ENCODE measurements at regions not wholly inside any gene's neighbourhood (a gene's known extent, or its start where the extent isn't known, plus 50 kb on each side); places are given as distances from the start of the nearest gene placed in this dataset.
A peak's percentile ranks its signal among the peaks of the same experiment; 100 is the strongest.

GRCh38 chr16:73888840-73889490 lies 407.6 kb upstream of the PSMD7 start:
- FAIRE-seq (no peak), DNase-seq (ENCODE audit: insufficient read length, low spot score) (no peak)

- DNase-seq (ENCODE audit: insufficient read length, low spot score) (no peak), FAIRE-seq (no peak)
These were observed 408.7 kb upstream of the PSMD7 start for GRCh38 chr16:73887911-73888310.

- DNase-seq (ENCODE audit: insufficient read length, low spot score) (no peak), FAIRE-seq (no peak)
These were observed 410.2 kb upstream of the PSMD7 start for GRCh38 chr16:73886426-73886825.

GRCh38 chr16:73885319-73885718 lies 411.3 kb upstream of the PSMD7 start:
- FAIRE-seq (no peak), DNase-seq (ENCODE audit: insufficient read length, low spot score) (no peak)

- no peak for FAIRE-seq
- DNase-seq (ENCODE audit: insufficient read length, low spot score) = no peak
These were observed 412.8 kb upstream of the PSMD7 start for GRCh38 chr16:73883841-73884240.

GRCh38 chr16:73883126-73883525 lies 413.5 kb upstream of the PSMD7 start:
- no peak for DNase-seq (ENCODE audit: insufficient read length, low spot score)
- peak; percentile 40 for FAIRE-seq

- FAIRE-seq (no peak), DNase-seq (ENCODE audit: insufficient read length, low spot score) (no peak)
These were observed 414.0 kb upstream of the PSMD7 start for GRCh38 chr16:73882651-73883050.

- FAIRE-seq (no peak), DNase-seq (ENCODE audit: insufficient read length, low spot score) (no peak)
These were observed 414.6 kb upstream of the PSMD7 start for GRCh38 chr16:73882033-73882432.

GRCh38 chr16:73879621-73880020 lies 417.0 kb upstream of the PSMD7 start:
- no peak for FAIRE-seq
- DNase-seq (ENCODE audit: insufficient read length, low spot score) = no peak

- FAIRE-seq = no peak
- peak; percentile 42 for DNase-seq (ENCODE audit: insufficient read length, low spot score)
These were observed 418.0 kb upstream of the PSMD7 start for GRCh38 chr16:73878611-73879010.

GRCh38 chr16:73877150-73877549 lies 419.5 kb upstream of the PSMD7 start:
- FAIRE-seq (no peak), DNase-seq (ENCODE audit: insufficient read length, low spot score) (no peak)

- DNase-seq (ENCODE audit: insufficient read length, low spot score) (no peak), FAIRE-seq (no peak)
These were observed 420.5 kb upstream of the PSMD7 start for GRCh38 chr16:73875996-73876690.

- FAIRE-seq (no peak), DNase-seq (ENCODE audit: insufficient read length, low spot score) (no peak)
These were observed 422.3 kb upstream of the PSMD7 start for GRCh38 chr16:73874324-73874723.

GRCh38 chr16:73873643-73874042 lies 423.0 kb upstream of the PSMD7 start:
- no peak for FAIRE-seq
- DNase-seq (ENCODE audit: insufficient read length, low spot score) = no peak

- no peak for FAIRE-seq
These were observed 423.8 kb upstream of the PSMD7 start for GRCh38 chr16:73872856-73873255.

GRCh38 chr16:73871088-73871733 lies 425.4 kb upstream of the PSMD7 start:
- FAIRE-seq = no peak
- no peak for DNase-seq (ENCODE audit: insufficient read length, low spot score)

More at GRCh38 chr16:73872856-73873255, 423.8 kb upstream of the PSMD7 start:
- no peak for DNase-seq (ENCODE audit: insufficient read length, low spot score)

GRCh38 chr16:73869126-73869525 lies 427.5 kb upstream of the PSMD7 start:
- DNase-seq (ENCODE audit: insufficient read length, low spot score) (no peak), FAIRE-seq (no peak)

GRCh38 chr16:73864868-73865267 lies 431.7 kb upstream of the PSMD7 start:
- DNase-seq (ENCODE audit: insufficient read length, low spot score) = no peak
- no peak for FAIRE-seq

GRCh38 chr16:73858326-73858725 lies 438.3 kb upstream of the PSMD7 start:
- no peak for FAIRE-seq

GRCh38 chr16:73853968-73854367 lies 442.6 kb upstream of the PSMD7 start:
- DNase-seq (ENCODE audit: insufficient read length, low spot score) (no peak), FAIRE-seq (no peak)

More at GRCh38 chr16:73858326-73858725, 438.3 kb upstream of the PSMD7 start:
- no peak for DNase-seq (ENCODE audit: insufficient read length, low spot score)

GRCh38 chr16:73852561-73852960 lies 444.1 kb upstream of the PSMD7 start:
- FAIRE-seq (no peak), DNase-seq (ENCODE audit: insufficient read length, low spot score) (no peak)

GRCh38 chr16:73848993-73849392 lies 447.6 kb upstream of the PSMD7 start:
- DNase-seq (ENCODE audit: insufficient read length, low spot score) (no peak), FAIRE-seq (no peak)
